Thyroid gland (tissue), 4 donors: ENCODE measurements at regions not wholly inside any gene's neighbourhood (a gene's known extent, or its start where the extent isn't known, plus 50 kb on each side); places are given as distances from the start of the nearest gene placed in this dataset.

Source experiments
- POLR2A ChIP-seq, 2 donors: fragments of 450-650 bp; IDR thresholded peaks; one replicate each; pipeline ENCODE4 v1.6.1; 2017; ENCODE audit warnings: antibody characterized with exemption in 2 of 2, mild to moderate bottlenecking in 2 of 2, moderate library complexity in 1 of 2
- TF ChIP-seq, protein P1 (sequence below), 6 experiments: fragments of 200-600 bp in 3 of 6; fragments of 450-650 bp in 3 of 6; sonication (generic) in 3 of 6; IDR thresholded peaks; one replicate each; pipeline ENCODE4 v1.5.1; 2016 to 2019; ENCODE audit warnings: antibody characterized with exemption in 6 of 6, mild to moderate bottlenecking in 2 of 6, inconsistent platforms in 1 of 6, moderate library complexity in 1 of 6

DNA sequence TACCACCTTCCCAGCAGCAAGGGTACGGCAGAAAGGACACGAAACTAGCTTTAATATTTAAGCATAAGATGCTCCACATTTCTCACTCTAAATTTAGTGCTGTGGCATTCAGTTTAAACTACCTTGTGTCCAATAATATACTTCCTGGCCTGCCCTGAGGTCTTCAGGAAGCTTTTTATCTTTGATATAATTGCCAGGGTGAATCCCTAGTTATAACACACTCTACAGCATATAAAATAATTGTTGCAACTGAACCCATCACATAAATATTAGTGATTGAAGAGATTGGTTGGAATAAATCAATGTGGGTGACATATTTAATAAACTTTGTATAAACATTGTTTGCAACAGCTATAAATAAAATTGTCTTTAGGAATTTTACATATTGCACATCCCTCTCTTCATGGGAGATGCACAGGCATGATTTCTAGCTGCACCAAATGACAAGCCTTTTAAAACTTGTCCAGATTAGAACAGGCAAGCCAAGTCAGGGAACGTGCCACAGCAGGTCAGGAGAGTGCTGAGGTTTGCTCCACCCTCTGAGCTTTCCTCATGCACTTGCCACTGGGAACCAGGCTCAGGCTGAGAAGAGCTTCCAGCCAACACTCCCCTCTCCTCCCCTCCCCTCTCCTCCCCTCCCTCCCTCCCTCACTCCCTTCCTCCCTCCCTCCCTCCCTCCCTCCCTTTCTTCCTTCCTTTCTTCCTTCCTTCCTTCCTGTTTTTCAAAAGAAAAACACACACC, 623.2 kb upstream of the PKN2 start:
- TF ChIP-seq, protein P1, sequence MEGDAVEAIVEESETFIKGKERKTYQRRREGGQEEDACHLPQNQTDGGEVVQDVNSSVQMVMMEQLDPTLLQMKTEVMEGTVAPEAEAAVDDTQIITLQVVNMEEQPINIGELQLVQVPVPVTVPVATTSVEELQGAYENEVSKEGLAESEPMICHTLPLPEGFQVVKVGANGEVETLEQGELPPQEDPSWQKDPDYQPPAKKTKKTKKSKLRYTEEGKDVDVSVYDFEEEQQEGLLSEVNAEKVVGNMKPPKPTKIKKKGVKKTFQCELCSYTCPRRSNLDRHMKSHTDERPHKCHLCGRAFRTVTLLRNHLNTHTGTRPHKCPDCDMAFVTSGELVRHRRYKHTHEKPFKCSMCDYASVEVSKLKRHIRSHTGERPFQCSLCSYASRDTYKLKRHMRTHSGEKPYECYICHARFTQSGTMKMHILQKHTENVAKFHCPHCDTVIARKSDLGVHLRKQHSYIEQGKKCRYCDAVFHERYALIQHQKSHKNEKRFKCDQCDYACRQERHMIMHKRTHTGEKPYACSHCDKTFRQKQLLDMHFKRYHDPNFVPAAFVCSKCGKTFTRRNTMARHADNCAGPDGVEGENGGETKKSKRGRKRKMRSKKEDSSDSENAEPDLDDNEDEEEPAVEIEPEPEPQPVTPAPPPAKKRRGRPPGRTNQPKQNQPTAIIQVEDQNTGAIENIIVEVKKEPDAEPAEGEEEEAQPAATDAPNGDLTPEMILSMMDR (IDR thresholded peaks at IDR 0.05): no peak
- TF ChIP-seq POLR2A (IDR thresholded peaks at IDR 0.05): no peak
